CD14-positive monocyte (primary cell): ENCODE measurements at regions not wholly inside any gene's neighbourhood (a gene's known extent, or its start where the extent isn't known, plus 50 kb on each side); places are given as distances from the start of the nearest gene placed in this dataset.

Source experiments
- DNase-seq, 3 donors: peaks; one replicate each; pipeline ENCODE4 v3.0.0-alpha.2; 2011 to 2022
- H2AFZ ChIP-seq: 2 replicates; pipeline ENCODE4 v1.6.0; 2012; ENCODE audit warnings: mild to moderate bottlenecking, low read depth, low read length, inconsistent platforms; ENCODE audit not compliant: insufficient read depth, poor library complexity, severe bottlenecking
- H3K27ac ChIP-seq, 2 donors: 1 replicate in 1 of 2; 2 replicates in 1 of 2; pipeline ENCODE4 v1.5.1; 2012 to 2013; ENCODE audit warnings: low read length in 2 of 2, control low read depth in 1 of 2, inconsistent platforms in 1 of 2, low read depth in 1 of 2, mild to moderate bottlenecking in 1 of 2
- H3K27me3 ChIP-seq, 2 donors: one replicate each; pipeline versions ENCODE4 v1.6.0 to v1.6.1; 2011 to 2013; ENCODE audit warnings: low read length in 2 of 2; ENCODE audit not compliant: control insufficient read depth in 2 of 2, insufficient read depth in 2 of 2
- H3K36me3 ChIP-seq, 2 donors: replicated peaks in 1 of 2; 1 replicate in 1 of 2; 2 replicates in 1 of 2; pipeline versions ENCODE4 v1.5.1 to v1.6.1; 2012 to 2013; ENCODE audit warnings: low read length in 2 of 2, control low read depth in 1 of 2, inconsistent platforms in 1 of 2, mild to moderate bottlenecking in 1 of 2; ENCODE audit not compliant: insufficient read depth in 2 of 2, control insufficient read depth in 1 of 2
- H3K4me1 ChIP-seq, 2 donors: 1 replicate in 1 of 2; 2 replicates in 1 of 2; pipeline versions ENCODE4 v1.5.1 to v1.6.1; 2012 to 2013; ENCODE audit warnings: low read length in 2 of 2, control low read depth in 1 of 2, inconsistent platforms in 1 of 2, mild to moderate bottlenecking in 1 of 2, moderate library complexity in 1 of 2; ENCODE audit not compliant: insufficient read depth in 2 of 2, control insufficient read depth in 1 of 2
- H3K4me2 ChIP-seq: replicated peaks from 2 replicates; pipeline ENCODE3; 2012; ENCODE audit warnings: low read length, moderate library complexity, mild to moderate bottlenecking; ENCODE audit not compliant: poor library complexity, severe bottlenecking; ENCODE audit errors: extremely low read depth
- H3K4me3 ChIP-seq, 3 experiments: fragments of 200-600 bp in 1 of 3; sonication (generic) in 1 of 3; replicated peaks in 1 of 3; 1 replicate in 2 of 3; 2 replicates in 1 of 3; pipeline ENCODE4 v1.5.1; 2011 to 2013; ENCODE audit warnings: low read length in 3 of 3, mild to moderate bottlenecking in 3 of 3, control low read depth in 2 of 3, low read depth in 2 of 3, inconsistent platforms in 1 of 3, moderate library complexity in 1 of 3
- H3K79me2 ChIP-seq: 2 replicates; pipeline ENCODE4 v1.6.0; 2012; ENCODE audit warnings: mild to moderate bottlenecking, control low read depth, inconsistent platforms, low read length, moderate library complexity; ENCODE audit not compliant: insufficient read depth
- H3K9ac ChIP-seq: 2 replicates; pipeline ENCODE4 v1.6.0; 2017; ENCODE audit warnings: low read length, mild to moderate bottlenecking; ENCODE audit not compliant: insufficient read depth, poor library complexity, severe bottlenecking
- H3K9me3 ChIP-seq, 2 donors: replicated peaks in 1 of 2; 1 replicate in 1 of 2; 2 replicates in 1 of 2; pipeline versions ENCODE4 v1.5.1 to v1.6.1; 2012 to 2013; ENCODE audit warnings: low read length in 2 of 2, control low read depth in 1 of 2; ENCODE audit not compliant: control insufficient read depth in 1 of 2, insufficient read depth in 1 of 2
- H4K20me1 ChIP-seq: 2 replicates; pipeline ENCODE4 v1.6.0; 2012; ENCODE audit warnings: mild to moderate bottlenecking, low read length, control low read depth, moderate library complexity; ENCODE audit not compliant: insufficient read depth
- H3K27ac Mint-ChIP-seq, 7 donors: one replicate each; pipeline ENCODE4 v1.8.0; 2020; ENCODE audit warnings: mild to moderate bottlenecking in 7 of 7, mixed read lengths in 7 of 7, moderate library complexity in 6 of 7, inconsistent platforms in 2 of 7
- H3K27me3 Mint-ChIP-seq, 3 donors: one replicate each; pipeline ENCODE4 v1.8.0; 2021 to 2022; ENCODE audit warnings: low read depth in 3 of 3, mild to moderate bottlenecking in 3 of 3, mixed read lengths in 3 of 3, moderate library complexity in 3 of 3, inconsistent platforms in 1 of 3
- H3K36me3 Mint-ChIP-seq, 2 donors: one replicate each; pipeline ENCODE4 v1.8.0; 2020; ENCODE audit warnings: mixed read lengths in 2 of 2, inconsistent platforms in 1 of 2, mild to moderate bottlenecking in 1 of 2
- H3K4me1 Mint-ChIP-seq: one replicate; pipeline ENCODE4 v1.8.0; 2020; ENCODE audit warnings: mild to moderate bottlenecking, mixed read lengths
- H3K4me3 Mint-ChIP-seq, 2 donors: one replicate each; pipeline ENCODE4 v1.8.0; 2020; ENCODE audit warnings: mild to moderate bottlenecking in 2 of 2, mixed read lengths in 2 of 2, moderate library complexity in 1 of 2
- H3K9me3 Mint-ChIP-seq, 7 donors: one replicate each; pipeline ENCODE4 v1.8.0; 2020 to 2022; ENCODE audit warnings: mixed read lengths in 7 of 7, mild to moderate bottlenecking in 6 of 7, moderate library complexity in 6 of 7, inconsistent platforms in 2 of 7
- WGBS: methylation state at CpG from one replicate; pipeline ENCODE4 v1.1.5; 2013; ENCODE audit warnings: missing lambda C conversion rate; ENCODE audit not compliant: insufficient coverage; 5-methylcytosine and 5-hydroxymethylcytosine counted together
- intact Hi-C, 2 donors: fragments of 100-400 bp; cut with micrococcal nuclease; formaldehyde crosslinking; loops; one replicate each; pipeline versions ENCODE4 v1.15.0 to v1.15.1; 2023
- TF ChIP-seq, protein P1 (sequence below): fragments of 200-600 bp; IDR thresholded peaks from one replicate; pipeline ENCODE4 v1.8.0; 2022; ENCODE audit warnings: antibody characterized with exemption, mild to moderate bottlenecking

DNA sequence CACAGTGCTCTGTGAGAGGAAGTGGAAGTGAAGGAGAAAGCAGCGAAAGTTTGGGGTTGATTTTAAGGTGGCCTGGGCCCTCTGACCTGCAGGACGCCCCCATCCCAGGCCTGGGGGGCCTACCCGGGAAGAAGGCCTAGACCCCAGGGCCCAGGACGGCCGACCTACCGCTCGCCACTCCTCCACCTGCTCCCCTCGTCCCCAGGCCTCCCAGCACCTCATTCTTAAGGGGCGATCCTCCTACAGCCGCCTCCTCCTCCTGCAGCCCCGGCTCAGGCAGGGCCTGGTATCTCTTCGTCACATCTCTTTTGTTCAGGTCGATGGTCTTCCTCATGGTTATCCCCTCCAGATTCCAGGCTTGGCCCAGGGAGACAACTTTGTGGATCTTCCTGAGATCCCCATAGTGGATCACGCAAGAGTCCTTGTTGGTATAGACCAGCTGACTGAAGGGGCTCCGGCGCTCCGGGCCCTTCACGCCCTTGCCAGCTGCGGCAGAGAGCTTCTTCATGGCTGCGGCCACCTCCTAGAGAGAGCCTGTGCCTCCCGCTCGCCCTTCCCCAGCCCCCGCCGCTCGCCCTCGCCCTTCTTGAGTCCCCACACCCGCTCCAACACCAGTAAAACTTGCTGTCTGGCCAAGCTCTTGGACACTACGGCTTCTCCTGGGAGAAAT, 117.5 kb downstream of the OR13A1 start:
- Histone ChIP-seq H2AFZ (no peak overlapping the region), H3K4me3 (no peak overlapping the region), H4K20me1 (no peaks in the 10 kb centered on the region), H3K27ac (no peak overlapping the region), H3K79me2 (no peaks in the 10 kb centered on the region), H3K4me2 (no peak overlapping the region), H3K4me1 (no peaks in the 10 kb centered on the region), H3K27me3 (no peaks in the 10 kb centered on the region), H3K9me3 (peaks cover 0 to 12% of the 10 kb centered on the region in 2 donors), H3K36me3 (no peaks in the 10 kb centered on the region), H3K9ac (no peak overlapping the region)
- intact Hi-C loops: no loop called here
- H3K27ac Mint-ChIP-seq: no peak overlapping the region
- no peaks in the 10 kb centered on the region for H3K36me3 Mint-ChIP-seq
- 97% methylated on average over 25 of the region's 28 CpGs for whole genome bisulfite sequencing
- no peak overlapping the region for H3K4me3 Mint-ChIP-seq
- TF ChIP-seq, protein P1, sequence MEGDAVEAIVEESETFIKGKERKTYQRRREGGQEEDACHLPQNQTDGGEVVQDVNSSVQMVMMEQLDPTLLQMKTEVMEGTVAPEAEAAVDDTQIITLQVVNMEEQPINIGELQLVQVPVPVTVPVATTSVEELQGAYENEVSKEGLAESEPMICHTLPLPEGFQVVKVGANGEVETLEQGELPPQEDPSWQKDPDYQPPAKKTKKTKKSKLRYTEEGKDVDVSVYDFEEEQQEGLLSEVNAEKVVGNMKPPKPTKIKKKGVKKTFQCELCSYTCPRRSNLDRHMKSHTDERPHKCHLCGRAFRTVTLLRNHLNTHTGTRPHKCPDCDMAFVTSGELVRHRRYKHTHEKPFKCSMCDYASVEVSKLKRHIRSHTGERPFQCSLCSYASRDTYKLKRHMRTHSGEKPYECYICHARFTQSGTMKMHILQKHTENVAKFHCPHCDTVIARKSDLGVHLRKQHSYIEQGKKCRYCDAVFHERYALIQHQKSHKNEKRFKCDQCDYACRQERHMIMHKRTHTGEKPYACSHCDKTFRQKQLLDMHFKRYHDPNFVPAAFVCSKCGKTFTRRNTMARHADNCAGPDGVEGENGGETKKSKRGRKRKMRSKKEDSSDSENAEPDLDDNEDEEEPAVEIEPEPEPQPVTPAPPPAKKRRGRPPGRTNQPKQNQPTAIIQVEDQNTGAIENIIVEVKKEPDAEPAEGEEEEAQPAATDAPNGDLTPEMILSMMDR: no peak
- H3K4me1 Mint-ChIP-seq: no peaks in the 10 kb centered on the region
- peaks cover 0 to 12% (median 3%) of the 10 kb centered on the region in 7 donors for H3K9me3 Mint-ChIP-seq
- no peak for DNase-seq
- peaks cover 0 to 5% (median 4%) of the 10 kb centered on the region in 3 donors for H3K27me3 Mint-ChIP-seq

GRCh38 chr10:45198486-45199204, 116.8 kb downstream of the OR13A1 start:
- Mint-ChIP-seq H3K27me3 (peaks cover 0 to 5% (median 4%) of the 10 kb centered on the region in 3 donors), H3K27ac (no peak overlapping the region), H3K4me1 (no peaks in the 10 kb centered on the region), H3K9me3 (peaks cover 0 to 12% (median 3%) of the 10 kb centered on the region in 7 donors), H3K36me3 (no peaks in the 10 kb centered on the region), H3K4me3 (no peak overlapping the region)
- no peaks in the 10 kb centered on the region for H4K20me1 ChIP-seq
- DNase-seq: no peak
- no peak overlapping the region for H2AFZ ChIP-seq
- H3K27me3 ChIP-seq: no peaks in the 10 kb centered on the region
- WGBS: 87% methylated on average over 50 of the region's 50 CpGs
- no peak overlapping the region for H3K4me2 ChIP-seq
- TF ChIP-seq, protein P1: no peak
- intact Hi-C loops: no loop called here
- H3K9ac ChIP-seq: no peak overlapping the region
- H3K4me3 ChIP-seq: no peak overlapping the region
- H3K9me3 ChIP-seq: peaks cover 0 to 12% of the 10 kb centered on the region in 2 donors
- H3K79me2 ChIP-seq: no peaks in the 10 kb centered on the region
- H3K27ac ChIP-seq: no peak overlapping the region
- H3K36me3 ChIP-seq: no peaks in the 10 kb centered on the region
- H3K4me1 ChIP-seq: no peaks in the 10 kb centered on the region
